Neural crest cell (in vitro differentiated cells): ENCODE measurements at regions not wholly inside any gene's neighbourhood (a gene's known extent, or its start where the extent isn't known, plus 50 kb on each side); places are given as distances from the start of the nearest gene placed in this dataset.
A peak's percentile ranks its signal among the peaks of the same experiment; 100 is the strongest.

Experiments used
- DNase-seq: peaks from one replicate; pipeline ENCODE4 v3.0.0; 2021; ENCODE audit warnings: low read depth, mixed read lengths, low spot score
- H3K27ac Mint-ChIP-seq: one replicate; pipeline ENCODE4 v1.8.0; 2021; ENCODE audit warnings: mild to moderate bottlenecking, mixed read lengths; ENCODE audit not compliant: unreplicated experiment
- H3K27me3 Mint-ChIP-seq: 2 replicates; pipeline ENCODE4 v1.8.0; 2021; ENCODE audit warnings: low read depth, mild to moderate bottlenecking, mixed read lengths
- H3K36me3 Mint-ChIP-seq: 2 replicates; pipeline ENCODE4 v1.8.0; 2021; ENCODE audit warnings: low read depth, mild to moderate bottlenecking, mixed read lengths
- H3K4me1 Mint-ChIP-seq: 2 replicates; pipeline ENCODE4 v1.8.0; 2021; ENCODE audit warnings: mixed read lengths
- H3K4me3 Mint-ChIP-seq: one replicate; pipeline ENCODE4 v1.8.0; 2021; ENCODE audit warnings: mild to moderate bottlenecking, mixed read lengths
- H3K9me3 Mint-ChIP-seq: 2 replicates; pipeline ENCODE4 v1.8.0; 2021; ENCODE audit warnings: mixed read lengths
- CTCF ChIP-seq: fragments of 200-600 bp; sonication (generic); conservative IDR thresholded peaks from 2 replicates; pipeline ENCODE4 v1.5.0; 2021; ENCODE audit warnings: antibody characterized with exemption, mild to moderate bottlenecking

GRCh38 chr1:200310824-200311223, 99.0 kb downstream of the ZNF281 start:
- peaks cover 3% of the 10 kb centered on the region for H3K27me3 Mint-ChIP-seq
- H3K4me1 Mint-ChIP-seq = peaks cover 7% of the 10 kb centered on the region
- TF ChIP-seq CTCF = no peak
- H3K27ac Mint-ChIP-seq = no peak overlapping the region
- DNase-seq = no peak
- H3K9me3 Mint-ChIP-seq = no peaks in the 10 kb centered on the region
- peaks cover 2% of the 10 kb centered on the region for H3K36me3 Mint-ChIP-seq
- H3K4me3 Mint-ChIP-seq = no peak overlapping the region

GRCh38 chr1:200307755-200308066, 102.1 kb downstream of the ZNF281 start:
- H3K27ac Mint-ChIP-seq = no peak overlapping the region
- DNase-seq = no peak
- H3K9me3 Mint-ChIP-seq = no peaks in the 10 kb centered on the region
- peak; percentile 6 for TF ChIP-seq CTCF
- H3K27me3 Mint-ChIP-seq = peaks cover 26% of the 10 kb centered on the region
- peaks cover 4% of the 10 kb centered on the region for H3K4me1 Mint-ChIP-seq
- no peak overlapping the region for H3K4me3 Mint-ChIP-seq
- no peaks in the 10 kb centered on the region for H3K36me3 Mint-ChIP-seq

- Mint-ChIP-seq H3K4me1 (peaks cover 8% of the 10 kb centered on the region), H3K27me3 (peaks cover 31% of the 10 kb centered on the region), H3K9me3 (no peaks in the 10 kb centered on the region), H3K36me3 (no peaks in the 10 kb centered on the region), H3K4me3 (no peak overlapping the region), H3K27ac (no peak overlapping the region)
- TF ChIP-seq CTCF = peak; percentile 85
- no peak for DNase-seq
Measured at GRCh38 chr1:200306944-200307754, 102.7 kb downstream of the ZNF281 start.

- Mint-ChIP-seq H3K27me3 (peaks cover 44% of the 10 kb centered on the region), H3K27ac (no peak overlapping the region)
Measured at GRCh38 chr1:200305806-200306205, 104.0 kb downstream of the ZNF281 start.

GRCh38 chr1:200304171-200304570, 105.7 kb downstream of the ZNF281 start:
- H3K9me3 Mint-ChIP-seq = no peaks in the 10 kb centered on the region
- H3K4me3 Mint-ChIP-seq = no peak overlapping the region
- no peaks in the 10 kb centered on the region for H3K36me3 Mint-ChIP-seq

More at GRCh38 chr1:200305806-200306205, 104.0 kb downstream of the ZNF281 start:
- H3K36me3 Mint-ChIP-seq = no peaks in the 10 kb centered on the region
- TF ChIP-seq CTCF = no peak
- no peak for DNase-seq
- peaks cover 11% of the 10 kb centered on the region for H3K4me1 Mint-ChIP-seq
- no peak overlapping the region for H3K4me3 Mint-ChIP-seq
- no peaks in the 10 kb centered on the region for H3K9me3 Mint-ChIP-seq

More at GRCh38 chr1:200304171-200304570, 105.7 kb downstream of the ZNF281 start:
- no peak for DNase-seq
- TF ChIP-seq CTCF = no peak
- peaks cover 11% of the 10 kb centered on the region for H3K4me1 Mint-ChIP-seq
- H3K27ac Mint-ChIP-seq = no peak overlapping the region
- peaks cover 56% of the 10 kb centered on the region for H3K27me3 Mint-ChIP-seq
